Esophagus squamous epithelium (tissue), 5 donors: ENCODE measurements at regions not wholly inside any gene's neighbourhood (a gene's known extent, or its start where the extent isn't known, plus 50 kb on each side); places are given as distances from the start of the nearest gene placed in this dataset.

ENCODE experiments used
- DNase-seq: peaks from one replicate; lab custom pipeline; 2025; lab: John Stamatoyannopoulos, UW
- H3K27ac ChIP-seq, 4 donors: fragments of 200-600 bp; sonication (generic); one replicate each; pipeline ENCODE4 v1.5.1; 2016 to 2019; ENCODE audit warnings: mild to moderate bottlenecking in 1 of 4
- H3K27me3 ChIP-seq, 4 donors: fragments of 200-600 bp; sonication (generic); 1 replicate in 3 of 4; 2 replicates in 1 of 4; pipeline versions ENCODE4 v1.5.1 to v1.6.0; 2017 to 2021; ENCODE audit warnings: antibody characterized with exemption in 1 of 4
- H3K36me3 ChIP-seq, 3 donors: fragments of 200-600 bp; sonication (generic); one replicate each; pipeline ENCODE4 v1.5.1; 2016 to 2019
- H3K4me1 ChIP-seq, 3 donors: fragments of 200-600 bp; sonication (generic); one replicate each; pipeline ENCODE4 v1.5.1; 2017 to 2019
- H3K4me3 ChIP-seq, 4 donors: fragments of 200-600 bp; sonication (generic); 1 replicate in 3 of 4; 2 replicates in 1 of 4; pipeline ENCODE4 v1.5.1; 2016 to 2019; ENCODE audit warnings: mild to moderate bottlenecking in 2 of 4, moderate library complexity in 1 of 4
- H3K9me3 ChIP-seq, 3 donors: fragments of 200-600 bp; sonication (generic); one replicate each; pipeline ENCODE4 v1.5.1; 2016 to 2019
- CTCF ChIP-seq, 6 experiments: fragments of 450-650 bp in 4 of 6; fragments of 200-600 bp in 2 of 6; sonication (generic) in 2 of 6; IDR thresholded peaks; one replicate each; pipeline ENCODE4 v1.5.1; 2016 to 2019; ENCODE audit warnings: antibody characterized with exemption in 6 of 6, mild to moderate bottlenecking in 4 of 6, moderate library complexity in 4 of 6
- POLR2A ChIP-seq, 4 donors: fragments of 450-650 bp; IDR thresholded peaks; one replicate each; pipeline ENCODE4 v1.6.1; 2017; ENCODE audit warnings: antibody characterized with exemption in 4 of 4, mild to moderate bottlenecking in 4 of 4, moderate library complexity in 3 of 4
- WGBS, 2 donors: methylation state at CpG; one replicate each; pipeline ENCODE4 v1.1.5; 2018; 5-methylcytosine and 5-hydroxymethylcytosine counted together
- intact Hi-C: fragments of 100-400 bp; cut with DNase I; formaldehyde crosslinking; loops from one replicate; pipeline ENCODE4 v1.15.0; 2022
- donor health status: DM: yes; HTN: yes; CAD: no.

- DNase-seq: no peak
Observed at GRCh38 chr7:21367081-21367480, 60.8 kb upstream of the SP4 start.

GRCh38 chr7:21367537-21367936 is 60.3 kb upstream of the SP4 start:
- 82 to 90% methylated on average over 10 of the region's 10 CpGs for WGBS, 2 donors

More at GRCh38 chr7:21367081-21367480, 60.8 kb upstream of the SP4 start:
- intact Hi-C loops: no loop called here
- Histone ChIP-seq H3K9me3 (no peaks in the 10 kb centered on the region), H3K4me1 (no peaks in the 10 kb centered on the region), H3K36me3 (no peaks in the 10 kb centered on the region), H3K27ac (no peak overlapping the region), H3K27me3 (no peaks in the 10 kb centered on the region), H3K4me3 (no peak overlapping the region)
- TF ChIP-seq POLR2A (IDR thresholded peaks at IDR 0.05) (no peak), CTCF (IDR thresholded peaks at IDR 0.05) (no peak)
- WGBS, 2 donors: 56 to 62% methylated on average over 3 of the region's 3 CpGs

GRCh38 chr7:21368317-21368716 is 59.6 kb upstream of the SP4 start:
- Histone ChIP-seq H3K4me1 (no peaks in the 10 kb centered on the region), H3K27me3 (no peaks in the 10 kb centered on the region), H3K36me3 (no peaks in the 10 kb centered on the region), H3K4me3 (no peak overlapping the region), H3K27ac (no peak overlapping the region), H3K9me3 (no peaks in the 10 kb centered on the region)
- 18 to 50% methylated on average over 1 of the region's 1 CpG for WGBS, 2 donors
- TF ChIP-seq CTCF (IDR thresholded peaks at IDR 0.05) (no peak), POLR2A (IDR thresholded peaks at IDR 0.05) (no peak)
- intact Hi-C loops: no loop called here
- no peak for DNase-seq

More at GRCh38 chr7:21367537-21367936, 60.3 kb upstream of the SP4 start:
- TF ChIP-seq CTCF (IDR thresholded peaks at IDR 0.05): no peak
- TF ChIP-seq POLR2A (IDR thresholded peaks at IDR 0.05): no peak
- Histone ChIP-seq H3K4me1 (no peaks in the 10 kb centered on the region), H3K9me3 (no peaks in the 10 kb centered on the region), H3K4me3 (no peak overlapping the region), H3K36me3 (no peaks in the 10 kb centered on the region), H3K27me3 (no peaks in the 10 kb centered on the region), H3K27ac (no peak overlapping the region)
- no peak for DNase-seq
- intact Hi-C loops: no loop called here

- no peaks in the 10 kb centered on the region for H3K36me3 ChIP-seq
- no peaks in the 10 kb centered on the region for H3K27me3 ChIP-seq
- H3K4me1 ChIP-seq: no peaks in the 10 kb centered on the region
- no peak overlapping the region for H3K27ac ChIP-seq
- TF ChIP-seq CTCF (IDR thresholded peaks at IDR 0.05): no peak
- TF ChIP-seq POLR2A (IDR thresholded peaks at IDR 0.05): no peak
- 62 to 69% methylated on average over 9 of the region's 9 CpGs for WGBS, 2 donors
- no peak overlapping the region for H3K4me3 ChIP-seq
- intact Hi-C loops: no loop called here
- H3K9me3 ChIP-seq: no peaks in the 10 kb centered on the region
- DNase-seq: no peak
Observed at GRCh38 chr7:21370283-21370982, 57.5 kb upstream of the SP4 start.

GRCh38 chr7:21371360-21371759 is 56.5 kb upstream of the SP4 start:
- TF ChIP-seq CTCF (IDR thresholded peaks at IDR 0.05) (no peak), POLR2A (IDR thresholded peaks at IDR 0.05) (no peak)
- Histone ChIP-seq H3K4me3 (no peak overlapping the region), H3K27me3 (no peaks in the 10 kb centered on the region), H3K27ac (no peak overlapping the region), H3K9me3 (no peaks in the 10 kb centered on the region), H3K4me1 (no peaks in the 10 kb centered on the region), H3K36me3 (no peaks in the 10 kb centered on the region)
- intact Hi-C loops: no loop called here
- WGBS, 2 donors: 54 to 63% methylated on average over 2 of the region's 2 CpGs
- DNase-seq: no peak
